Omental fat pad (tissue), 3 donors: ENCODE measurements at regions not wholly inside any gene's neighbourhood (a gene's known extent, or its start where the extent isn't known, plus 50 kb on each side); places are given as distances from the start of the nearest gene placed in this dataset.

Source experiments
- ATAC-seq: fragments of 150-250 bp; one replicate; pipeline ENCODE4 v1.9.1; 2016; ENCODE audit warnings: mild to moderate bottlenecking, moderate library complexity; ENCODE audit not compliant: low FRiP score
- DNase-seq: peaks from one replicate; pipeline ENCODE4 v3.0.0-alpha.2; 2019; ENCODE audit warnings: low spot score
- CTCF ChIP-seq, 3 donors: fragments of 450-650 bp; IDR thresholded peaks; one replicate each; pipeline ENCODE4 v1.5.1; 2016 to 2017; ENCODE audit warnings: antibody characterized with exemption in 3 of 3, mild to moderate bottlenecking in 3 of 3, moderate library complexity in 2 of 3

GRCh38 chr5:6832994-6833393 lies 119.8 kb downstream of the TENT4A start:
- ATAC-seq (no peak), DNase-seq (no peak)
- TF ChIP-seq CTCF (IDR thresholded peaks at IDR 0.05), result no peak

GRCh38 chr5:6833406-6833805 lies 120.2 kb downstream of the TENT4A start:
- TF ChIP-seq CTCF (IDR thresholded peaks at IDR 0.05), result no peak
- no peak for ATAC-seq
- DNase-seq, result no peak

- DNase-seq (no peak), ATAC-seq (no peak)
- no peak for TF ChIP-seq CTCF (IDR thresholded peaks at IDR 0.05)
These were observed 123.9 kb downstream of the TENT4A start for GRCh38 chr5:6837095-6837494.

GRCh38 chr5:6837519-6838110 lies 124.4 kb downstream of the TENT4A start:
- ATAC-seq, result no peak
- TF ChIP-seq CTCF (IDR thresholded peaks at IDR 0.05), result no peak
- no peak for DNase-seq

GRCh38 chr5:6838736-6839135 lies 125.5 kb downstream of the TENT4A start:
- no peak for DNase-seq
- no peak for TF ChIP-seq CTCF (IDR thresholded peaks at IDR 0.05)
- ATAC-seq, result no peak

GRCh38 chr5:6840136-6840793 lies 127.0 kb downstream of the TENT4A start:
- ATAC-seq (no peak), DNase-seq (no peak)
- TF ChIP-seq CTCF (IDR thresholded peaks at IDR 0.05), result no peak

- ATAC-seq, result no peak
- TF ChIP-seq CTCF (IDR thresholded peaks at IDR 0.05), result no peak
- DNase-seq, result no peak
These were observed 130.1 kb downstream of the TENT4A start for GRCh38 chr5:6843335-6843734.
